22Rv1 (cell line): ENCODE measurements at regions not wholly inside any gene's neighbourhood (a gene's known extent, or its start where the extent isn't known, plus 50 kb on each side); places are given as distances from the start of the nearest gene placed in this dataset.

Experiments used
- H3K27ac ChIP-seq: fragments of 450-650 bp; 2 replicates; pipeline ENCODE4 v1.5.1; 2017
- ZFX ChIP-seq: fragments of 450-650 bp; IDR thresholded peaks from 2 replicates; pipeline ENCODE4 v1.6.1; 2017; ENCODE audit warnings: antibody characterized with exemption, borderline replicate concordance
- TF ChIP-seq, protein P1 (sequence below): fragments of 450-650 bp; IDR thresholded peaks from 2 replicates; pipeline ENCODE4 v1.5.1; 2017; ENCODE audit warnings: mild to moderate bottlenecking

DNA sequence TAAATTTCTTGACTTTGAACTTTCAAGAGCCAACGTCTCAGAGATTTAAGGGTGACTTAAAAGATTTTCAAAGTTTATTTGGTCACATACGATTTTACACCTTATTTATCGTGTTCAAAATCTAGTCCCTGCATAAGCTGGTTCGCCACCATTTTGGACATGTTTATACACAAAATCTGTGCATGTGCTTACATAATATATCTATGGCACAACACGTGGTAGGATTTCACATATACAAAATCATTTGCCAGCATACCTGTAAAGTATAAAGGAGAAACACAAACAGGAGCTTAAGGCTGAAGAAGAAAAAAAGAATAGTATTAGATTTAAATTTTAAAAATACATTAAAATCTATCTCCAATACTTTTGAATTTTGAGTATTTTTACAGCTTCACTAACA is 190.0 kb upstream of the KYNU start:
- H3K27ac ChIP-seq, result no peak overlapping the region
- TF ChIP-seq, protein P1, sequence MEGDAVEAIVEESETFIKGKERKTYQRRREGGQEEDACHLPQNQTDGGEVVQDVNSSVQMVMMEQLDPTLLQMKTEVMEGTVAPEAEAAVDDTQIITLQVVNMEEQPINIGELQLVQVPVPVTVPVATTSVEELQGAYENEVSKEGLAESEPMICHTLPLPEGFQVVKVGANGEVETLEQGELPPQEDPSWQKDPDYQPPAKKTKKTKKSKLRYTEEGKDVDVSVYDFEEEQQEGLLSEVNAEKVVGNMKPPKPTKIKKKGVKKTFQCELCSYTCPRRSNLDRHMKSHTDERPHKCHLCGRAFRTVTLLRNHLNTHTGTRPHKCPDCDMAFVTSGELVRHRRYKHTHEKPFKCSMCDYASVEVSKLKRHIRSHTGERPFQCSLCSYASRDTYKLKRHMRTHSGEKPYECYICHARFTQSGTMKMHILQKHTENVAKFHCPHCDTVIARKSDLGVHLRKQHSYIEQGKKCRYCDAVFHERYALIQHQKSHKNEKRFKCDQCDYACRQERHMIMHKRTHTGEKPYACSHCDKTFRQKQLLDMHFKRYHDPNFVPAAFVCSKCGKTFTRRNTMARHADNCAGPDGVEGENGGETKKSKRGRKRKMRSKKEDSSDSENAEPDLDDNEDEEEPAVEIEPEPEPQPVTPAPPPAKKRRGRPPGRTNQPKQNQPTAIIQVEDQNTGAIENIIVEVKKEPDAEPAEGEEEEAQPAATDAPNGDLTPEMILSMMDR, result no peak
- no peak for TF ChIP-seq ZFX

DNA sequence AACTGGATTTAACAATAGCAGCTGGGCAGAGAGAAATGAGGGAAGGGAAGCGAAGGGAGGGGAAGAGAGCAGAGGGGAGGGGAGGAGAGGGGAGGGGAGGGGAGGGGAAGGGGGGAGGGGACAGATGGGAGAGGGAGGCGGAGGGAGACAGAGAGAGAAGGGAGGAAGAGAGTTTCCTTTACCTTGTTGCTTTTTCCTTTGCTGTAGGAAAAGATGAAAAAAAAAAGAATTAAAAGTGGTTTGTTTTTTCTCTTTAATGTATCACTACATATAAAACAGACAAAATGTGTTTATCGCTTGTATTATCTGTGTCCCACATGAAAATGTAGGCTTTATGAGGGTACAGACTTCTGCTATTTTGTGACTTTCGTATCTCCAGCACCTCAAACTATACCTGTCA is 190.4 kb upstream of the KYNU start:
- no peak overlapping the region for H3K27ac ChIP-seq
- TF ChIP-seq, protein P1, result no peak
- no peak for TF ChIP-seq ZFX

DNA sequence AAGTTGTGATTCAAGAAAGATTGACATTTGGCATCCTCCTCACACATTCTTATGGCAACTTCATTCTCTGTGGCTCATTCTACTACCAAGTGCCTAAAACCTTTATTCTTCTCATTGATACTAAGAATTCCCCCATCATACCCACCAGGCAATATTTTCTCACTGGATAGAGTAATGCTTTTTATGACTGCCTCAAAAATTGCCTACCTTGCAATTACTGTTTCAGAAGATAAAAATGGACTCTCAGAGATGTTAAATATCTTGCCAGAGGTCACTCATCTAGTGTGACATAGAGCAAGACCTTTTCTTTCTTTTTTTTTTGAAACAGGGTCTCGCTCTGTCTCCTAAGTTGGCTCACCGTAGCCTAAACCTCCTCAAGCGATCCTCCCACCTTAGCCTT is 192.8 kb upstream of the KYNU start:
- H3K27ac ChIP-seq, result no peak overlapping the region
- TF ChIP-seq, protein P1, result no peak
- no peak for TF ChIP-seq ZFX

DNA sequence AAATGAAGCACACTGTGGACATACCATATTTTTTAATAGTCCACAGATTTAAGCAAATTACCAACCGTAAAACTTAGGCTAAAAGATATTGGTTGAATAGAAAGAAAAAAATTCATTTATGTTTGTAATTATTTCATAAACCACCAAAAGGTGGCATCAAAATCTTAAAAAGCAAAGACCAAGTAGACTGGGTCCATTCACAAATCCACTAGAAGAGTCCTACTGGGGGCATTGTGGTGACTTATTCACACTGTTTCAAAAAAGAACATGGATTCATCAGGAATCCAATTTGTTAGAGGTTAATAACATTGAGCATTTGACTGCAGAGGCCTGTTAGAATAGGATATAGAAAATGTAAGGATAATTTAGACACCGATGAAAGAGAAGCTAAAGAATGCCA is 194.9 kb upstream of the KYNU start:
- no peak overlapping the region for H3K27ac ChIP-seq
- TF ChIP-seq, protein P1, result no peak
- TF ChIP-seq ZFX, result no peak

DNA sequence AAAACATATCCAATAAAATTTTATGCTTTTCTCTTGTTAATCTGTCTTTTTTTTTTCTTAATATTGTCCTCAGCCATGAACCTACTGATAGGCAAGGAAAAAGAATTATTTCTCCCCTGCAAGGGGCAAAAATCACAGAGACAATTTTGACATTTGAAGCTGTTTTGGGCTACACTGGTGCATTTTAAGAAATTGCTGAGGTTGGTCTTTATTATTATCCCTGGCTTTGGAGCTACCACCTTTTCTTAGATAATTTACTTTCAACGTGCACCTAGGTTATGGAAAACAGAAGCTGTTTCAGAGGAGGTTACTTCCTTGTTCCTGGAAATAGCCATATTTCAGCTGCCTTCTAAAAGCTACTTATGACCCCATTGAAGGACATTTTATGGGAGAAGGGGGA is 195.5 kb upstream of the KYNU start:
- no peak for TF ChIP-seq ZFX
- TF ChIP-seq, protein P1, result no peak
- no peak overlapping the region for H3K27ac ChIP-seq

DNA sequence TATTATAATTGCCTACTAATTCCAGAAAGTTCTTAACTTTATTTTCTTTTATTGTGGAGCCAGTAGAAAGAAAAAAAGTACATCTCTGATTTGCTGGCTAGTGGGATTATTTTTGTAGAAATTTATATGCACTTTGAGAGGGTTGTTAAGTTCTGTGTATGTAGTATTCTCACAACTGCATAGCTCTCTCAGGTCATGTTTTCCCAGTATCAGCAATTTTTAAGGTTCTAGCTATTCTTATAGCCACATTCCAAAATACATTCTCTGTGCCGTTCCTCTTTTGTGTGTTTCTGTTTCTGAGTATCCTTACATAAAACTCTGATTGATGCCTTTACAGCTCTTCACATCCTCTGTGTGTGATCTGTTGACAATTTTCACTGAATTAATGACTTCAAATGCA is 199.3 kb upstream of the KYNU start:
- TF ChIP-seq, protein P1, result no peak
- no peak for TF ChIP-seq ZFX
- no peak overlapping the region for H3K27ac ChIP-seq

DNA sequence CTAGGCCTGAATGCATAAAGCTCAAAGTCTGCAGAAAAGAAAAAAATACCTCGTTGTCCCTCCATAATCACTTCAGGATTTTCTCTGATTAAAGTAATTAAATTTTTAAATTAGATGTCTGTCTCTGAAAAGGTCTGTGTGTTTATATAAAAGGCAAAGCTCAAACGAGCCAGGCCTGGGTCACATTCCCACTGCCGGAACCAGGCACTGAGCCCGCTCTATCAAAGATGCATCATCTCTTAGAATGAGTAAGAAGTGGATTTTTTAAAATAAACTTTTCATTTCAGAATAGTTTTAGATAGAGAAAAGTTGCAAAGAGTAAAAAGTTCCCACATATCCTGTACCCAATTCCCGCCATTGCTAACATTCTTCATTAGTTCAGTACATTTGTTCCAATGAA is 202.1 kb upstream of the KYNU start:
- no peak overlapping the region for H3K27ac ChIP-seq
- no peak for TF ChIP-seq ZFX
- TF ChIP-seq, protein P1, result no peak
